HCT116 (cell line): ENCODE measurements at regions not wholly inside any gene's neighbourhood (a gene's known extent, or its start where the extent isn't known, plus 50 kb on each side); places are given as distances from the start of the nearest gene placed in this dataset.

ENCODE experiments used
- ATAC-seq: fragments of 200-7000 bp; cut with Tn5 transposase; 2 replicates; pipeline ENCODE4 v1.9.1; 2020; ENCODE audit warnings: mild to moderate bottlenecking, moderate library complexity
- BruUV-seq: library from RNA; stranded (reverse); fragments of 400-500 nt; replicated peaks from 2 replicates; lab custom pipeline; 2021; lab: Mats Ljungman, UMichigan
- CTCF ChIA-PET: fragments of 300-600 bp; sonication (Branson Sonifier 250); formaldehyde crosslinking; loops from one replicate; lab custom pipeline; 2021; ENCODE audit warnings: antibody characterized with exemption; lab: Charles Lee
- POLR2A ChIA-PET: fragments of 300-600, 350-600 bp; sonication (Branson Sonifier 250); formaldehyde crosslinking; loops from one replicate; lab custom pipeline; 2021; ENCODE audit warnings: antibody characterized with exemption; lab: Charles Lee
- RAD21 ChIA-PET, 2 experiments: fragments of 300-600 bp; sonication (Branson Sonifier 250); formaldehyde crosslinking; loops; one replicate each; lab custom pipeline; 2023; ENCODE audit warnings: low total read pairs in 2 of 2; ENCODE audit not compliant: uncharacterized antibody in 2 of 2, unreplicated experiment in 2 of 2, low non-redundant PET in 1 of 2; lab: Charles Lee
- DNase-seq: peaks from one replicate; pipeline ENCODE4 v3.0.0-alpha.2; 2010; ENCODE audit warnings: low read depth, low spot score
- H2AFZ ChIP-seq: fragments of 200-600 bp; shearing (Covaris generic), sonication (generic); 2 replicates; pipeline ENCODE4 v1.6.1; 2017; ENCODE audit warnings: low read depth, mixed run types, mixed read lengths, antibody characterized with exemption, low read length; ENCODE audit not compliant: poor library complexity, severe bottlenecking
- H3K27ac ChIP-seq: 2 replicates; pipeline ENCODE4 v1.5.1; 2012; ENCODE audit warnings: low read depth, low read length
- H3K27me3 ChIP-seq: fragments of 200-600 bp; sonication (generic); 2 replicates; pipeline ENCODE4 v1.6.1; 2016; ENCODE audit warnings: mixed run types, low read length, mixed read lengths; ENCODE audit not compliant: insufficient read depth
- H3K36me3 ChIP-seq, 2 experiments: fragments of 200-500 bp in 1 of 2; fragments of 200-600 bp in 1 of 2; sonication (Bioruptor generic) in 1 of 2; sonication (generic) in 1 of 2; 2 replicates each; pipeline versions ENCODE4 v1.5.1 to v1.6.1; 2014 to 2016; ENCODE audit warnings: low read length in 2 of 2, inconsistent platforms in 1 of 2, mixed read lengths in 1 of 2, mixed run types in 1 of 2; ENCODE audit not compliant: insufficient read depth in 2 of 2, control insufficient read depth in 1 of 2
- H3K4me1 ChIP-seq, 2 experiments: fragments of 200-600 bp in 1 of 2; sonication (generic) in 1 of 2; 2 replicates each; pipeline versions ENCODE4 v1.5.1 to v1.6.1; 2012 to 2017; ENCODE audit warnings: low read length in 2 of 2, inconsistent platforms in 1 of 2, mild to moderate bottlenecking in 1 of 2, mixed read lengths in 1 of 2, mixed run types in 1 of 2, moderate library complexity in 1 of 2; ENCODE audit not compliant: insufficient read depth in 2 of 2, control insufficient read depth in 1 of 2
- H3K4me2 ChIP-seq: fragments of 200-600 bp; sonication (generic); 2 replicates; pipeline ENCODE4 v1.6.1; 2017; ENCODE audit warnings: mixed run types, low read length, mixed read lengths
- H3K4me3 ChIP-seq, 2 experiments: fragments of 200-600 bp in 1 of 2; sonication (generic) in 1 of 2; replicated peaks in 1 of 2; 2 replicates each; pipeline ENCODE4 v1.5.1; 2011 to 2016; ENCODE audit warnings: low read length in 2 of 2, control low read depth in 1 of 2, low read depth in 1 of 2, mild to moderate bottlenecking in 1 of 2, mixed read lengths in 1 of 2, mixed run types in 1 of 2
- H3K79me2 ChIP-seq: fragments of 200-600 bp; sonication (generic); 2 replicates; pipeline ENCODE4 v1.6.1; 2017; ENCODE audit warnings: mild to moderate bottlenecking, mixed run types, low read length, moderate library complexity, mixed read lengths; ENCODE audit not compliant: insufficient read depth
- H3K9ac ChIP-seq: fragments of 200-600 bp; sonication (generic); 2 replicates; pipeline ENCODE4 v1.6.1; 2016; ENCODE audit warnings: low read length, mixed read lengths
- H3K9me2 ChIP-seq: fragments of 200-600 bp; sonication (generic), shearing (Covaris generic); 2 replicates; pipeline ENCODE4 v1.6.1; 2017; ENCODE audit warnings: mixed run types, mild to moderate bottlenecking, moderate library complexity; ENCODE audit not compliant: insufficient read depth
- H3K9me3 ChIP-seq, 2 experiments: fragments of 200-500 bp in 1 of 2; fragments of 200-600 bp in 1 of 2; sonication (Bioruptor generic) in 1 of 2; sonication (generic) in 1 of 2; 2 replicates each; pipeline ENCODE4 v1.6.1; 2014 to 2017; ENCODE audit warnings: low read length in 2 of 2, mixed read lengths in 2 of 2, inconsistent platforms in 1 of 2, low read depth in 1 of 2, mild to moderate bottlenecking in 1 of 2, mixed run types in 1 of 2, moderate library complexity in 1 of 2; ENCODE audit not compliant: control insufficient read depth in 1 of 2, insufficient read depth in 1 of 2
- H4K20me1 ChIP-seq: fragments of 200-600 bp; sonication (generic), shearing (Covaris generic); 2 replicates; pipeline ENCODE4 v1.6.1; 2017; ENCODE audit warnings: mixed run types, mild to moderate bottlenecking, moderate library complexity; ENCODE audit not compliant: insufficient read depth
- CBX3 ChIP-seq: IDR thresholded peaks from 2 replicates; pipeline ENCODE4 v1.6.1; 2012; ENCODE audit warnings: low read depth
- CEBPB ChIP-seq: IDR thresholded peaks from 2 replicates; pipeline ENCODE4 v1.6.1; 2012; ENCODE audit warnings: low read depth
- ELF1 ChIP-seq: IDR thresholded peaks from 2 replicates; pipeline ENCODE4 v1.6.1; 2012; ENCODE audit warnings: low read depth, borderline replicate concordance
- FOSL1 ChIP-seq: IDR thresholded peaks from 2 replicates; pipeline ENCODE4 v1.6.1; 2012; ENCODE audit warnings: low read depth
- JUND ChIP-seq: IDR thresholded peaks from 2 replicates; pipeline ENCODE4 v1.6.1; 2012
- POLR2A ChIP-seq: IDR thresholded peaks from 2 replicates; pipeline ENCODE4 v1.7.0; 2011; ENCODE audit warnings: borderline replicate concordance; ENCODE audit not compliant: insufficient read depth, insufficient read length; ENCODE audit errors: extremely low read depth
- POLR2AphosphoS5 ChIP-seq: IDR thresholded peaks from 2 replicates; pipeline ENCODE4 v1.6.1; 2011; ENCODE audit warnings: mild to moderate bottlenecking, low read depth, low read length, moderate library complexity
- TCF7L2 ChIP-seq: IDR thresholded peaks from 2 replicates; pipeline ENCODE4 v1.7.0; 2011; ENCODE audit warnings: borderline replicate concordance, inconsistent platforms; ENCODE audit not compliant: insufficient read depth, insufficient read length; ENCODE audit errors: extremely low read depth
- YY1 ChIP-seq: IDR thresholded peaks from 2 replicates; pipeline ENCODE4 v1.6.1; 2011; ENCODE audit warnings: low read length, low read depth, moderate library complexity, mild to moderate bottlenecking; ENCODE audit not compliant: insufficient replicate concordance; ENCODE audit errors: extremely low read depth
- ZFX ChIP-seq: fragments of 450-650 bp; IDR thresholded peaks from 2 replicates; pipeline ENCODE4 v1.6.1; 2017
- ZNF274 ChIP-seq: fragments of 200-500 bp; sonication (Bioruptor generic); IDR thresholded peaks from 2 replicates; pipeline ENCODE4 v1.6.1; 2014; ENCODE audit warnings: mild to moderate bottlenecking, low read depth, low read length, inconsistent platforms
- intact Hi-C: fragments of 100-400 bp; cut with micrococcal nuclease; formaldehyde crosslinking; loops from 2 replicates; pipeline ENCODE4 v1.10.0; 2022
- TF ChIP-seq, protein P1 (sequence below): IDR thresholded peaks from 2 replicates; pipeline ENCODE4 v1.6.1; 2011; ENCODE audit warnings: mild to moderate bottlenecking, low read length, moderate library complexity; ENCODE audit not compliant: insufficient replicate concordance; ENCODE audit errors: extremely low read depth
- TF ChIP-seq, protein P2 (sequence below): IDR thresholded peaks from 2 replicates; pipeline ENCODE4 v1.6.1; 2012; ENCODE audit warnings: low read depth
- TF ChIP-seq, protein P3 (sequence below): IDR thresholded peaks from 2 replicates; pipeline ENCODE4 v1.6.1; 2012
- TF ChIP-seq, protein P4 (sequence below), 3 experiments: fragments of 200-600 bp in 1 of 3; sonication (generic) in 1 of 3; IDR thresholded peaks in 2 of 3; conservative IDR thresholded peaks in 1 of 3; 2 replicates each; pipeline ENCODE4 v1.5.1; 2012 to 2017; ENCODE audit warnings: low read depth in 2 of 3, low read length in 2 of 3, antibody characterized with exemption in 1 of 3, borderline replicate concordance in 1 of 3, control low read depth in 1 of 3, mild to moderate bottlenecking in 1 of 3, mixed read lengths in 1 of 3, mixed run types in 1 of 3, moderate library complexity in 1 of 3; ENCODE audit not compliant: insufficient read depth in 1 of 3

DNA sequence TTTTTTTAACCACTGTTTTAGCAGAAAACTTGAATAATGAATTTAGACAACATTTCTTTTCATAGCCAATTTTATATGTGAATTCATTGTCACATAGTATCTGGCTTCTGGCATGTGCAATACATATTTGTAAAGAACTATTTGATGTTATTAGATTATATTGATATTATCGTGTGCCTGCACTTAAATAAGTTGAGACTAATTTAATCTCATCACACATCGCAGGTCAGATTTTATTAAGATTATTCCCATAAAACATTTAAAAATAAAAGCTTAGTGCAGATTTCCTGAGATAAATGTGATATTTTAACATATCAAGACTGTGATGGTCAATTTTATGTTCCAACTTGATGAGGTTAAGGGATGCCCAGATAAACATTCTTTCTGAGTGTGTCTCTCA, 1565.3 kb upstream of the LRRTM3 start:
- Histone ChIP-seq H3K27ac (no peak overlapping the region), H3K4me2 (no peak overlapping the region), H3K9me2 (no peaks in the 10 kb centered on the region), H3K9ac (no peak overlapping the region), H3K4me3 (no peak overlapping the region), H3K27me3 (no peaks in the 10 kb centered on the region), H3K79me2 (no peaks in the 10 kb centered on the region), H3K4me1 (no peaks in the 10 kb centered on the region), H3K9me3 (no peaks in the 10 kb centered on the region), H2AFZ (no peak overlapping the region), H3K36me3 (no peaks in the 10 kb centered on the region), H4K20me1 (no peaks in the 10 kb centered on the region)
- ATAC-seq (no peak), DNase-seq (no peak)
- intact Hi-C loops = no loop called here
- BruUV-seq = no TSS peak
- POLR2A ChIA-PET = no interaction called here
- TF ChIP-seq JUND = no peak
- TF ChIP-seq, protein P1, sequence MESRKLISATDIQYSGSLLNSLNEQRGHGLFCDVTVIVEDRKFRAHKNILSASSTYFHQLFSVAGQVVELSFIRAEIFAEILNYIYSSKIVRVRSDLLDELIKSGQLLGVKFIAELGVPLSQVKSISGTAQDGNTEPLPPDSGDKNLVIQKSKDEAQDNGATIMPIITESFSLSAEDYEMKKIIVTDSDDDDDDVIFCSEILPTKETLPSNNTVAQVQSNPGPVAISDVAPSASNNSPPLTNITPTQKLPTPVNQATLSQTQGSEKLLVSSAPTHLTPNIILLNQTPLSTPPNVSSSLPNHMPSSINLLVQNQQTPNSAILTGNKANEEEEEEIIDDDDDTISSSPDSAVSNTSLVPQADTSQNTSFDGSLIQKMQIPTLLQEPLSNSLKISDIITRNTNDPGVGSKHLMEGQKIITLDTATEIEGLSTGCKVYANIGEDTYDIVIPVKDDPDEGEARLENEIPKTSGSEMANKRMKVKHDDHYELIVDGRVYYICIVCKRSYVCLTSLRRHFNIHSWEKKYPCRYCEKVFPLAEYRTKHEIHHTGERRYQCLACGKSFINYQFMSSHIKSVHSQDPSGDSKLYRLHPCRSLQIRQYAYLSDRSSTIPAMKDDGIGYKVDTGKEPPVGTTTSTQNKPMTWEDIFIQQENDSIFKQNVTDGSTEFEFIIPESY = no peak
- no peak for TF ChIP-seq POLR2AphosphoS5
- no peak for TF ChIP-seq CEBPB
- TF ChIP-seq, protein P2, sequence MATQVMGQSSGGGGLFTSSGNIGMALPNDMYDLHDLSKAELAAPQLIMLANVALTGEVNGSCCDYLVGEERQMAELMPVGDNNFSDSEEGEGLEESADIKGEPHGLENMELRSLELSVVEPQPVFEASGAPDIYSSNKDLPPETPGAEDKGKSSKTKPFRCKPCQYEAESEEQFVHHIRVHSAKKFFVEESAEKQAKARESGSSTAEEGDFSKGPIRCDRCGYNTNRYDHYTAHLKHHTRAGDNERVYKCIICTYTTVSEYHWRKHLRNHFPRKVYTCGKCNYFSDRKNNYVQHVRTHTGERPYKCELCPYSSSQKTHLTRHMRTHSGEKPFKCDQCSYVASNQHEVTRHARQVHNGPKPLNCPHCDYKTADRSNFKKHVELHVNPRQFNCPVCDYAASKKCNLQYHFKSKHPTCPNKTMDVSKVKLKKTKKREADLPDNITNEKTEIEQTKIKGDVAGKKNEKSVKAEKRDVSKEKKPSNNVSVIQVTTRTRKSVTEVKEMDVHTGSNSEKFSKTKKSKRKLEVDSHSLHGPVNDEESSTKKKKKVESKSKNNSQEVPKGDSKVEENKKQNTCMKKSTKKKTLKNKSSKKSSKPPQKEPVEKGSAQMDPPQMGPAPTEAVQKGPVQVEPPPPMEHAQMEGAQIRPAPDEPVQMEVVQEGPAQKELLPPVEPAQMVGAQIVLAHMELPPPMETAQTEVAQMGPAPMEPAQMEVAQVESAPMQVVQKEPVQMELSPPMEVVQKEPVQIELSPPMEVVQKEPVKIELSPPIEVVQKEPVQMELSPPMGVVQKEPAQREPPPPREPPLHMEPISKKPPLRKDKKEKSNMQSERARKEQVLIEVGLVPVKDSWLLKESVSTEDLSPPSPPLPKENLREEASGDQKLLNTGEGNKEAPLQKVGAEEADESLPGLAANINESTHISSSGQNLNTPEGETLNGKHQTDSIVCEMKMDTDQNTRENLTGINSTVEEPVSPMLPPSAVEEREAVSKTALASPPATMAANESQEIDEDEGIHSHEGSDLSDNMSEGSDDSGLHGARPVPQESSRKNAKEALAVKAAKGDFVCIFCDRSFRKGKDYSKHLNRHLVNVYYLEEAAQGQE = no peak
- TF ChIP-seq, protein P3, sequence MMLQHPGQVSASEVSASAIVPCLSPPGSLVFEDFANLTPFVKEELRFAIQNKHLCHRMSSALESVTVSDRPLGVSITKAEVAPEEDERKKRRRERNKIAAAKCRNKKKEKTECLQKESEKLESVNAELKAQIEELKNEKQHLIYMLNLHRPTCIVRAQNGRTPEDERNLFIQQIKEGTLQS = no peak
- TF ChIP-seq, protein P4, sequence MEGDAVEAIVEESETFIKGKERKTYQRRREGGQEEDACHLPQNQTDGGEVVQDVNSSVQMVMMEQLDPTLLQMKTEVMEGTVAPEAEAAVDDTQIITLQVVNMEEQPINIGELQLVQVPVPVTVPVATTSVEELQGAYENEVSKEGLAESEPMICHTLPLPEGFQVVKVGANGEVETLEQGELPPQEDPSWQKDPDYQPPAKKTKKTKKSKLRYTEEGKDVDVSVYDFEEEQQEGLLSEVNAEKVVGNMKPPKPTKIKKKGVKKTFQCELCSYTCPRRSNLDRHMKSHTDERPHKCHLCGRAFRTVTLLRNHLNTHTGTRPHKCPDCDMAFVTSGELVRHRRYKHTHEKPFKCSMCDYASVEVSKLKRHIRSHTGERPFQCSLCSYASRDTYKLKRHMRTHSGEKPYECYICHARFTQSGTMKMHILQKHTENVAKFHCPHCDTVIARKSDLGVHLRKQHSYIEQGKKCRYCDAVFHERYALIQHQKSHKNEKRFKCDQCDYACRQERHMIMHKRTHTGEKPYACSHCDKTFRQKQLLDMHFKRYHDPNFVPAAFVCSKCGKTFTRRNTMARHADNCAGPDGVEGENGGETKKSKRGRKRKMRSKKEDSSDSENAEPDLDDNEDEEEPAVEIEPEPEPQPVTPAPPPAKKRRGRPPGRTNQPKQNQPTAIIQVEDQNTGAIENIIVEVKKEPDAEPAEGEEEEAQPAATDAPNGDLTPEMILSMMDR (IDR thresholded peaks at IDR 0.05 in 2 of 3, conservative IDR thresholded peaks at IDR 0.05 in 1 of 3; ENCODE audit: borderline replicate concordance in 1 of 3, insufficient read depth in 1 of 3, low read depth in 2 of 3, low read length in 2 of 3) = no peak
- no peak for TF ChIP-seq YY1
- TF ChIP-seq CBX3 = no peak
- no peak for TF ChIP-seq ELF1
- TF ChIP-seq TCF7L2 = no peak
- no peak for TF ChIP-seq POLR2A
- no peak for TF ChIP-seq FOSL1
- no peak for TF ChIP-seq ZNF274
- no peak for TF ChIP-seq ZFX
- CTCF ChIA-PET = no interaction called here
- RAD21 ChIA-PET = no interaction called here
